NCI-H526 treated with DMSO at 0.1 percent for 48 hours (cell line): ENCODE measurements at regions not wholly inside any gene's neighbourhood (a gene's known extent, or its start where the extent isn't known, plus 50 kb on each side); places are given as distances from the start of the nearest gene placed in this dataset.
"Not testable (repeated sequence)": the region's sequence is repeated elsewhere in the genome, so short reads cannot be mapped to it uniquely, and the experiment has no call there.

ENCODE experiments used
- DNase-seq: peaks from one replicate; lab custom pipeline; 2025; lab: John Stamatoyannopoulos, UW

DNA sequence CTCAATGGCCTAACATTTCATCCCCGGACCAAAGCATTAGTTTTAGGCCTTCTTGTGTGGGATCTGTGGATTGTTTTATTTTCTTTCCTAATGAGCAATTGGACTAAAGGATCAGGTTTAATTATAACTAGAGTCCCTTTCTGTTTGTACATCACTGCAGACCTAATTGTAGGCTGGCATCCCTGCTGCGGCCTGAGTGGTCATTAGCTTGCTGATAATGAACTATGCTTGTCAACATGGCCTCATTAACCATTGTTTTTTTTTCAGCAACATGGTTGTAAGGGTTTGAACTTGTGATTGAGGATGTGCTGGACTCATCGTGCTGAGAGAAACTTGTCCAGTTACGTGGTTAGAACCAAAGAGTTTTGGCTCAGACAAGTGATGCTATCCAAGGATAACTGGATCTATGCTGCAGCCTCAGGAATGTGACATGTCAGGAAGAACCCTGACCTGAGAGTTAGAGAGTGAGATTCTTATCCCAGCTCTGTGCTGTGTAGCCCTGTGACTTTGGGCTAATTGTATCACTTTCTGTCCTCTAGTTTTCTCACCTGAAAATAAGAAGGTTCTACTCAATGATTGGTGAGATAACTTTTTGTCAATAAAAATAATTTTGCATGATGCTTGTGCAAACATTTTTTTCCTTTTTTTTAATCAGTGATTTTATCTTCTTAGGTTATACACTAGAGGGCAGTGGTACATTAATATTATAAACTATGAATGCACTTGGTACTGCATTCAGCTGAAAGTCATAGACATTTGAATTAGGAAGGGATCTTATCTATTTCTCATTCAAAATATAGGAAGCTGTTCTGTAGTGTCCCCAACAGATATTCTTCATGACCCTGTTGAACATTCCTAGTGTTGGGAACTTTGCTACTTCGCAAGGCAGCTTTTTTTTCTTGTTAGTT, 140.9 kb downstream of the RNF144B start:
- DNase-seq: peak; percentile 20

DNA sequence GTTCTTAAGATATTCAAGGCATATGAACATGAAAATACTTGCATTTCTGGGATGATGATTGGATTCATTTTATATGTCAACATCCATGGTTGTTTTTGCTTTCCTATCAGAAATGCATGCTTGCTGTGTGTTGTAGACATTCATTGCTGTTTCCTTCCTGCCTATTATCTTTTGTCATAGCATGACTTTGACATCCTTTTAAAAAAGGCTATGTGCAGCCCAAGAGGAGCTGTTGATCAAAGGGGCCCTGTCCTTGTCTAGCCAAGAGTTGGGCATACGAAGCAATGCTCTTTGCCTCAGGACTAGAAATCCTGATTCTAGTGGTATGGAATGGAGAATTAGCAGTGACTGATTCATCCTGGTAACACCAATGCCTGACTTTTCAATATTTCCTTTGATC, 143.1 kb downstream of the RNF144B start:
- DNase-seq: no peak

DNA sequence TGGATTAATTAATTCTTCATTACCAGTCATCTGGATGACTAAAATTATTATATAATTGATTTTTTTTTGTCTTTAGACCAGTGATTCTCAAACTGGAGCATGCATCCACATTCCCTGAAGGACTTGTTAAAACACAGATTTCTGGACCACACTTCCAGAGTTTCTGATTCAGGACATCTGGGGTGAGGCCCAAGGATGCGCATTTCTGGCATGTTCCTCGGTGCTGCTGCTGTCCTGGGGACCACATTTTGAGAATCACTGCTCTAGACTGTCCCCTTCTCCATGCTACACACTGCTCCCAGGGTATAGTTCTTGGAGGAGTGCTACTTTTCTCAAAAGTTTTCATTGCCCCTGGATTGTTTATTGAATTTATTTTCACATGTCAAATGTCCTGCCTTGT, 145.0 kb downstream of the RNF144B start:
- no peak for DNase-seq

DNA sequence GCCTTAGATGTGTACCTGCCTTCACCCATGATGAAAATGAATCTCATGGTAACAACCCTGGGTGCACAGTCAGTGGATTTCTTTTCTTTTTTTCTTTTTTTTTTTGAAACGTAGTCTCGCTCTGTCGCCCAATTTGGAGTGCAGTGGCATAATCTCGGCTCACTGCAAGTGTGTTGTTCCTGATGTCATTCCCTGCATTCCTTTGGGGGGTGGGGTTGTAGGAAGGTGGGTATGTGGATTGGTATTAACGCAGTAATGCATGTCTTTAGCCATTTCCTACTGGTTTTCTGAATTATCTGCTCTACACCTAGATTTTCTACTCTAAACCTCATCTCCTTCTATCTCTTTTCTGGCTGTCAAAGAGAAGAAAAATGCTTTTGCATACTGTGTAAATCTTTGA, 146.6 kb downstream of the RNF144B start:
- no peak for DNase-seq

DNA sequence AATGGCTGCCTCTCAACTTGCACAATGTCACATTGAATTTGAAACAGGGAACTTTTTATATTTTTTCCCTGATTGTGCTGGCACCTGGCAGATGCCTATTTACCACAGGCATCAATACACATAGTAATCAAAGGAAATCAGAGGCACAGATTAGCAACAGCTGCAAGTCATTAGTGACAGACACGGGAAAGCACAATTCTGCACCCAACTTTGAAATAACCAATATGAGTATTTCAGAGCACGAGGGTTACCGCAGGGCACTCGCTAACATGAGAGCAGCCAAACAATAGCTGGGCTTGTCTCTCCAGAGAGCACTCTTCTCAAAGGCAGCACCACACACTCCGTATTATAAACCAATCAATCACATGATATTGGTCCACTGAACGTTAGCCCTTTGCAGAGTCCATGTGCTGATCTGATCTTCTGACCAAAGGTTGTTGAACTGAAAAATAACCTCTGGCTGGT, 149.5 kb downstream of the RNF144B start:
- no peak for DNase-seq

DNA sequence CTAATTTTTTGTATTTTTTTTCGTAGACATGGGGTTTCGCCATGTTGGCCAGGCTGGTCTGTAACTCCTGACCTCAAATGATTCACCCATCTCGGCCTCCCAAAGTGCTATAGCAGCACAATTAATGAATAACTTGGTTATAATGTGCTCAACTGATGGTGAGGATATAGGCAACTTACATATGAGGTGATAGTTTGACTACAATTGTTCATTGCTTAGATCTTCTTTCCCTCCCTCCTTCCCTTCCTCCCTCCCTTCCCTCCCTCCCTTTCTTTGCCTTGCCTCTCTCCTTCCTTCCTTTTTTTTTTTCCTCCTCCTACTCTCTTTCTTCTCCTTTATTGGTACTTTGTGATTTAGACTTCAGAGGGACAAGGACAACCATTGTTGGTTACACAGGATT, 151.2 kb downstream of the RNF144B start:
- no peak for DNase-seq

DNA sequence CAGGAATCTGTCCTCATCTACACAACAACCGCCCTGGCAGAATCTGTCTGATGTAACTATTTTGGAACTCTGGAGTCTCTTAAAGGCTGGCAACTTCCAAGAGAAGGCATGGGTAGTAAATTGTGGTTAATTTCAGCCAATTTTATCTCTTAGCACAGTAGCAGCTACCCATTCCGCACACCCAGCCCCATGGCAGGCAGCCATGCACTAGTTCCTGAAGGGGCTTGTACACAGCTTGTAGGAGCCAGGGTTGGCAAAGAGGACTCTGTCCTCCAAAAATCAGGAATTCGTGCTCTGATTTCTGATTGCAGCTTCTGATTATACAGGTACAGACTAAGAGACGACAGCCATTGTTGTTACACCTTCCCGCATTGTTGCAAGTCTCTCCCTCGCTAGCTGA, 155.9 kb downstream of the RNF144B start:
- no peak for DNase-seq

DNA sequence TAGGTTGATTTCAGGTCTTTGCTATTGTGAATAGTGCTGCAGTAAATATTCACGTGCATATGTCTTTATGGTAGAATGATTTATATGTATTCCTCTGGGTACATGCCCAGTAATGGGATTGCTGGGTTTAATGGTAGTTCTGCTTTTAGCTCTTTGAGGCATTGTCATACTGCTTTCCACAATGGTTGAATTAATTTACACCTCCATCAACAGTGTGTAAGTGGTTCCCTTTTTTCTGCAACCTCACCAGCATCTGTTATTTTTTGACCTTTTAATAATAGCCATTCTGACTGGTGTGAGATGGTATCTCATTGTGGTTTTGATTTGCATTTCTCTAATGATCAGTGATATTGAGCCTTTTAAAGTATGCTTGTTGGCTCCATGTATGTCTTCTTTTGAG, 158.0 kb downstream of the RNF144B start:
- DNase-seq: not testable (repeated sequence)

DNA sequence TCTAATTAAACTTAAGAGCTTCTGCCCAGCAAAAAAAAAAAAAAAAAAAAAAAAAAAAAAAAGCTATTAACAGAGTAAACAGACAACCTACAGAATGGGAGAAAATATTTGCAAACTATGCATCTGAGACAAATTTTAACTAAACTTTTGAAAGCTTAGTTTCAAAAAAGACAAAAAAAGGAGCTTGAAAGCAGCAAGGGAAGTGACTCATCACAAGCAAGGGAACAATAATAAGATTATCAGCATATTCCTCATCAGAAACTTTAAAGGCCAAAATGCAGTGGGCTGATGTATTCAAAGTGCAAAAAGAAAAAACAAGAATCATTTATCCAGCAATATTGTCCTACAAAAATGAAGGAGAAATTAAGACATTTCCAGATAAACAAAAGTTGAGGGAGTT, 158.6 kb downstream of the RNF144B start:
- DNase-seq: no peak

DNA sequence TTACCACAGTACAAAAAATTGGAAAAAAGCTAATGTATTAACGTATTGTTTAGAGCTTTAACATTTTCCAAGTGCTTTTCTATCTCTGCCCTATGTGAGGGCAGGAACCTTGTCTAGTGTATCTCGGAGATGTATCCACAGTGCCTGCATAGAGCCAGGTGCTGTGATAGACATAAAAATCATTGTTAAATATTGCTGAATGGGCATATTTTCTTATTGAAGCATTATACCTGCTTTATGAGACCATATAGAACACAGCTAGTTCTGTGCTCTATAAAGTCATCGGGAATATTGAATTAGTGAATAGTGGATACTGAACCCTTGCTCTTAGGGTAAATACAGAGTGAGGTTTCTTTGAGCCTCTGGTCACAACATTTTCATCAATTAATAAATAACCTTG, 163.0 kb downstream of the RNF144B start:
- DNase-seq: no peak

DNA sequence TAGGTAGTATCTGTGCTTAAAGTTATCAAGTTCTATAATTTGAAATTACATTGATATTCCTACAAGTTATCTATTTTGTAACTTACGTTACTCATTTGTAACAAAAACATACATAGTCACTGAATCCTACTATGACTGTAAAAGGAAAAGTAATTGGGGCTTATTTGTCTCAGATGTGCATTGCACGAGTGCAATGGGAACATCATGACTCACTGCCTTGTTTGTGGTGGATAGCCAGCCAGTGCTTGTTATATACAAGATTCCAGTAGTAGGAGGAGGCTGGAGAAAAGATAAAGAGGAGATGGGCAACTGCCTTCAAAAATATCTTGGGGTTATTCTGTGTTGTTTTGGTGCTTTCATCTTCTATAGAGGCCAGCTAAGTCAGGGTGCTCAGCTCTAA, 164.1 kb downstream of the RNF144B start:
- DNase-seq: no peak

DNA sequence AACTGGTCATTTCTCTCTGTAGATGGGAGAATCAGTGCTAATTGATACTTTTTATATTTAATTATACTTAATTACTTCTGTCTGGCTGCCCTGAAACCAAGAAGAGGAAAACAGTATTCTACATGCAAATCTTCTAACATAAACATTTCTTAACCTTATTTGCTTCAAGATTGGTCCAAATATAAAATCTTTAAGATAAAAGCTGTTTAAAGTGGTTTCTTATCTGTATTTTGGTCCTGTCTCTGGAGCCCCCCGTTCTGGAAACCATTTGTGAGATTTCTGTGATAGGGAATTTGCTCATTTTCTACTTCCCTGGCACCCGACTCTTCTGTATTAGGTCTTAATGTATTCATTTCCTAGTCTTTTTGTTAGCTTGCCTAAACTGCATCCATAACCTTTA, 168.6 kb downstream of the RNF144B start:
- DNase-seq: no peak

DNA sequence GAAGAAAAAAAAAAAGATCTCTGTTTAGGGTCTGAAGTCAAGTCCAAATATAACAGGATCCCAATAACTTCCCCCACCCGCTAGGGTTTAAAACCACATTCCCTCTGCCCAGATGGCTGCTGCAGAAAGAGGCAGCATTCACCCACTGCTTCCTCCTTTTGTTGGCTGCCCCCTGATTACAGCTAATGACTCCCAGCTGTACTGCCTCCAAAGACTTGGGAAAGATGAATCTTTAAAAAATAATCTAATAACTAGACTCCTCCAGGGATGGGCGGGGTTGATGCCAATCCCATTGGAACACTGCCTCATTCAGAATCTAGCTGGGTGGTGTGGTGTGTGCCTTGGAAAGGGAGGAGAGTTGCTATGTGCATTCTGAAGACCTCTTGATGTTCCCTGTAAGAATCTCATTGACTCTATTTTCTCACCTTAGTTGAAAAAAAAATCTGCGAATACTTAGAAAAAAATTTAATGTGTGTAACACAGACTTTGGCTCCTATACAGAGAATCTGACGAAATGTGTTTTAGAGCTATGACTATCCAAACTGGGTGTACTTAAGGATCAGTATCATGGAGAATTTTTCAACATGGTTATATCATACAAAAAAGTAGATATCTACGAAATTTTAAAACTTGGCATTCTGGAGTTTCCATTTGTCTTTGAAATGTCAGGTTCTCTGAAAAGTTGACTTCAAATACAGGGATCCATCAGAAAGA, 174.0 kb downstream of the RNF144B start:
- DNase-seq: no peak

DNA sequence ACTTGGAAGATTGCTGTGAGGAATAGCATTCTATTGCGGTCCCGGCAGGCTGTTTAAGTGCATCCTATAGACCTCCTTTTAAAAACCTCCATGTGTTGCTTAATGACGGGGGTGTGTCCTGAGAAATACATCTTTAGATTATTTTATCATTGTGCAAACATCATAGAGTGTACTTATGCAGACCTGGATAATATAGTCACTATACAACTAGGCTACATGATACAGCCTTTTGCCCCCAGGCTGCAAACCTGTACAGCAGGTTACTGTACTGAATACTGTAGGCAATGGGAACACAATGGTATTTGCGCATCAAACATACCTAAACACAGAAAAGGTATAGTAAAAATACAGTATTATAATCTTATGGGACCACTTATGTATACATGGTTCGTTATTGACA, 175.6 kb downstream of the RNF144B start:
- DNase-seq: no peak

DNA sequence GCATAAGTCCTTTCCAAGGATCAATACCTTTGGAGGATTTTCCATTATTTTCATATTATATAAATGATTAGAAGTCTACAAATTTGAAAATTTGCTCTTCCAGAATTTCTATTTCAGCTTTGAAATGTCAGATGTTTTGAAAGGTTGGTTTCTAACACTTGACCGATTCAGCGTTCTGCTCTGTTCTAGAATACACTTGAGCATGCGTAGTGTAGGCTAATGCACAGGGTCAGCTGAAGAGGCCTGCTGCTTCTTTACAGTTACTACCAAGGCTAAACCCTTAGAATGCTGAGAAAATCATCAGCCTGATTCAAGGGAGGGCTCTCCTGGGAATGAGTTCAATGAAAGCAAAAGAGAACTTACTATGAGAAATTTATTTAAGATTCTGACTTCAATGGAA, 177.6 kb downstream of the RNF144B start:
- no peak for DNase-seq

DNA sequence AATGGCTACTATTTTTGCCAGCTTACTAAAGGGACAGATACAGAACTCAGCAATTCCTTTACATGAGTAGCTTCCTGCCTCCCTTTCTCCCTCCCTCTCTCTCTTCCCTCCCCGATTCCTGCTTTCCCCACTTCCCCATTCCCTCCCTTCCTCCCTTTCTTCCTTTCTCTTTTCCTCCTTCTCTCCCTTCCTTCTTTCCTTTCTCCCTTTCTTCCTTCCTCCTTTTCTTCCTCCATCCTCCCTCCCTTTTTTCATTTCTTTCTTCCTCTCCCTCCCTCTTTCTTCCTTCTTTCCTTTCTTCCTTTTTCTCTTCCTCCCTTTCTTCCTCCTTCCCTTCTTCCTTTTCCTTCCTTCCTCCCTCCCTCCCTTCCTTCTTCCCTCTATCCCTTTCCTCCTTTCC, 178.1 kb downstream of the RNF144B start:
- no peak for DNase-seq

DNA sequence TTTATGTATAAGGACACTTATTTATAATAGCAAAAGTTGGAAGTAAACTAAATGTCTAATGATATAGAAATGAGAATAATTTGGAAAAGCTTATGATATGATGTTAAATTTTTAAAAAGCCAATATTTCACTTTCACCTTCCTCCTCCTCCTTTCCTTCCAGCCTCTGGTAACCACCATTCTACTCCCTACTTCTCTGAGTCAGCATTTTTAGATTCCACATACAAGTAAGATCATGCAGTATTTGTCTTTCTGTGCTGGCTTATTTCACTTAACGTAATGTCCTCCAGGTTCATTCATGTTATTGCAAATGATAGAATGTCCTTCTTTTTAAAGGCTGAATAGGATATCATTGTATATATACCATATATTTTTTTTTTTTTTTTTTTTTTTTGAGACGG, 180.2 kb downstream of the RNF144B start:
- no peak for DNase-seq

DNA sequence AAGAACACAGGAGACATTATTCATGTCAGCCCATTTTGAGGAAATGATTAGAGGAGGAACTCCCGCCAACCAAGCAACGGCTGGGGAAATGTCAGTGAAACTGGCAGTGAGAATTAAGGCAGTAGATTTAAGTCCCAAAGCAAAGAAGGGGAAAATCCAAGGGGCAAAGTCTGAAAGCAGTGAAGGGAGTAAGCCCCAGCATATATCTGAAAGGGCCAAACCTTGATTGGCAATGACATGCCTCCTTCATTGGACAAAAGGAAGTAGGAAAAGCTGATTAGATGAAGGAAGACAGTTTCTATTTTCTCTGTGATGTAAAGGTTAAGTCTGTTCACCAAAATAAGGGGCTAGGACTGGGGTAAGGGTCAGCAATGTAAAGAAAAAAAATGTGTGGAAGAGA, 190.3 kb downstream of the RNF144B start:
- no peak for DNase-seq

DNA sequence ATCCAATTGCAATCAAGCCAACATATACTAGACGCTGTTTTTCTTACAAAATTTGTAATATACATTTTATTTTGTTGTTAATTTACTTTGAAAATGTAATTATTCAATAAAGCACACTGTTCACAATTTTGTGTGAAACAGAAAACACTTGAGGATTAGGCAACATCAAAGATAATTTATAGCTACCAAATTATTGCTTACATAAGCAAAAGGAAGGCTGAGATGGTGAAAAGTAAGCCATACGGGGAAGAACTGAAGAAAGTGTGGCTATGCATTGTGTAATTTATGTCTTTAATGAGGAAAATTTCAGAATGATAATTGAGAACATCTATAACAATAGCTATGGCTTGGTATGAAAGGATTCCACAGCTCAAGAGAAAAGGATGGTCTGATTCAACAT, 192.0 kb downstream of the RNF144B start:
- no peak for DNase-seq

DNA sequence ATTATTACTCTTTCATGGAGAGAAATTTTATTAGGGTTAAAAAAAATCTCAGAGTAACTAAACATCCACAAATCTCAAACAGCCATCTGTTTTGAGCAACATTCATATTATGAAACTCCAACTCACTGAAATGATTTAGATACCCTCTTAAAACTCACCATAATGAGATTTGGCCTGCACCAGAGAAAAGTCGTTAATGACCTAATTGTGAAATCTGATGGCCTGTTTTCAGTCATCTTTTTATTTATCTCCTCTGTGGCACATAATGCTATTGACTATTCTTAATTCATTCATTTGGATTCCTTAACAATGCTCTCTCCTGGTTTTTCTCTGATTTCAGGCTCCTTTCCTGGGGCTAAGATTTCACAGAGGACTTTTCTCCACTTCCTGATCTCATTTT, 192.7 kb downstream of the RNF144B start:
- DNase-seq: no peak

DNA sequence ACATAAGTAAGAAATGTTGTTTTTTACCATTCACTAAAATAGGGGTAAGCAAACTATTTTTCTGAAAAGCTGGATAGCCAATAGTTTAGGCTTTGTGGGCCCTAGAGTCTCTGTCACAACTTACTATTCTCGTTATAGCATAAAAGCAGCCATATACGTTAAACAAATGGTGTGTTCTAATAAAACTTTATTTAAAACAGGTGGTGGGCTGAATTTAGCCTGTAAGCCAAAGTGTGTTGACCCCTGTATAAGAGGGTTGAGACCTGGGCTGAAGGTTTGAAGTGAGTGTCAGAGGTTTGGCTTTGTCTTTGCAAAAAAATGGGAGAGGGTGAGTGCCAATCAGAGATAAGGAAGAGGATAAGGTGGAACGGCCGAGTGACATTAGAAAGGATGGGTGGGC, 197.2 kb downstream of the RNF144B start:
- no peak for DNase-seq

DNA sequence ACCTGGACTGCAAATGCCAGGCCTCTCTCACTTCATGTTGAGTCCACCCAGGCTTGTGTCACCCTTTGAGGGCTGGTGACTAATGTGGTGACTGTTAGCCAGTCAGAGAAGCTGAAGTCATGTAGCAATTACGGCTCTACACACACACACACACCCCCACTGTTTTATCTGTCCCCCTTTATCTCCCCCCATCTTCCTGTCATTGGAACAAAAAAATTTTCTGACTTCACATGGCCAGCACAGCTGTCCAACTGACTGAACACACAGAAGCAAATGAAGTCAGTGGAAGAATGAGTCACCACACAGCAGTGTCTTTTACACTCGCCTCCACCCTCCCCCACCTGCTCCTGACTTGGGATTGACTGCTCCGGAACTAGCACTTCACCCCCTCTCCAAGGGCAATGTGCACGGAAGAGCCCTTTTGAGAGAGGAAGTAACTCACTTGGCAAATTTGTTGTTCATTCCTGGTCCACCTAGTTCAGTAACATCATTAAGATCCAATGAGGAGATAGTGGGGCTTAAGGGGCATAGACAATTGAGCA, 198.0 kb downstream of the RNF144B start:
- DNase-seq: no peak

DNA sequence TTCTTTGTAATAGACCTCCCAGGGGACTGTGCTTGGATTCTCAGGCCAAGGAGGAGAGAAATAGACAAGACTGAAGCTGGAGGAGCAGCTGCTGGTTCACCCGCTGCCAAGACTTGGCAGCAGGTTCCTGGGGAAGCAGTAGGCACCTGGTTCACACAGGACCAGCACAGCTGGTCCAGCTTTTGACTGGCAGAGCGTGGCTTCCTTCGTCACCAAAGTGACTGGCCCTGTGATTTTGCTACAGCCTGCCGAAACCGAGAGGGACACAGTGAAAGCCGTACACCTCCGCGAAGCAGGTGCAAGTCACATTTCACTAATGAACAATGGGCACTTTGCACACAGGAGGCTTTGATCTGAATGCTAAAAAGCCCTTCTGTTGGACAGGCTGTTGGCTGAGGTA, 199.0 kb downstream of the RNF144B start:
- no peak for DNase-seq
